K562 (cell line): ENCODE measurements at regions not wholly inside any gene's neighbourhood (a gene's known extent, or its start where the extent isn't known, plus 50 kb on each side); places are given as distances from the start of the nearest gene placed in this dataset.

Experiments
- ATAC-seq: fragments of 200-7000 bp; cut with Tn5 transposase; 3 replicates; pipeline ENCODE4 v1.9.1; 2020; ENCODE audit warnings: moderate library complexity
- BruUV-seq: library from RNA; stranded (reverse); fragments of 400-500 nt; replicated peaks from 2 replicates; lab custom pipeline; 2021; lab: Mats Ljungman, UMichigan
- CTCF ChIA-PET: fragments of 300-600 bp; formaldehyde crosslinking; extraction: SDS; loops from one replicate; lab custom pipeline; 2021; ENCODE audit warnings: low intra/inter-chr PET ratio; lab: Yijun Ruan, JAX
- POLR2A ChIA-PET: fragments of 300-600, 350-650 bp; sonication (Branson Sonifier 250); formaldehyde crosslinking; extraction: SDS; loops from one replicate; lab custom pipeline; 2021; ENCODE audit warnings: antibody characterized with exemption, inconsistent platforms; lab: Yijun Ruan, JAX
- DNase-seq, 4 experiments: peaks; one replicate each; pipeline versions ENCODE4 v3.0.0 to v3.0.0-alpha.2; 2011 to 2018; ENCODE audit warnings: low spot score in 3 of 4, mixed read lengths in 3 of 4; ENCODE audit errors: extremely low read depth in 1 of 4
- FAIRE-seq: peaks from 2 replicates; lab custom pipeline; 2011; peaks lifted over from hg19 to GRCh38; lab: Jason Lieb, UNC
- H2AFZ ChIP-seq: 2 replicates; pipeline ENCODE4 v1.6.0; 2011; ENCODE audit warnings: low read depth, low read length, control low read depth, inconsistent platforms
- H3K27ac ChIP-seq: fragments of 200-600 bp; 3 replicates; pipeline ENCODE4 v1.8.0; 2011; ENCODE audit warnings: low read depth, mild to moderate bottlenecking, control low read depth, inconsistent platforms, low read length, moderate library complexity, mixed read lengths; ENCODE audit errors: extremely low read depth
- H3K27me3 ChIP-seq, 2 experiments: fragments of 300-600 bp in 1 of 2; 2 replicates in 1 of 2; 3 replicates in 1 of 2; pipeline versions ENCODE4 v1.6.0 to v1.8.0; 2011; ENCODE audit warnings: inconsistent platforms in 2 of 2, low read length in 2 of 2, mild to moderate bottlenecking in 1 of 2, mixed read lengths in 1 of 2, moderate library complexity in 1 of 2; ENCODE audit not compliant: control insufficient read depth in 2 of 2, insufficient read depth in 2 of 2
- H3K36me3 ChIP-seq: fragments of 300-600 bp; 3 replicates; pipeline ENCODE4 v1.8.0; 2011; ENCODE audit warnings: mild to moderate bottlenecking, low read length, inconsistent platforms; ENCODE audit not compliant: control insufficient read depth, insufficient read depth
- H3K4me1 ChIP-seq, 2 experiments: fragments of 200-600 bp in 1 of 2; replicated peaks in 1 of 2; 2 replicates in 1 of 2; 3 replicates in 1 of 2; pipeline versions ENCODE4 v1.5.1 to v1.8.0; 2011; ENCODE audit warnings: inconsistent platforms in 2 of 2, low read length in 2 of 2, mild to moderate bottlenecking in 1 of 2, mixed read lengths in 1 of 2, moderate library complexity in 1 of 2; ENCODE audit not compliant: control insufficient read depth in 2 of 2, insufficient read depth in 2 of 2
- H3K4me2 ChIP-seq: 2 replicates; pipeline ENCODE4 v1.6.1; 2011; ENCODE audit warnings: low read length, control low read depth, inconsistent platforms, mixed read lengths; ENCODE audit not compliant: insufficient read depth
- H3K4me3 ChIP-seq: fragments of 200-600 bp; sonication (generic), shearing (Covaris generic); 2 replicates; pipeline ENCODE4 v1.5.1; 2016; ENCODE audit warnings: control low read depth, inconsistent platforms
- H3K79me2 ChIP-seq: fragments of 200-600 bp; 3 replicates; pipeline ENCODE4 v1.8.0; 2011; ENCODE audit warnings: low read length, inconsistent platforms; ENCODE audit not compliant: control insufficient read depth, insufficient read depth
- H3K9ac ChIP-seq, 2 experiments: 2 replicates each; pipeline versions ENCODE4 v1.6.0 to v1.6.1; 2011; ENCODE audit warnings: low read depth in 2 of 2, low read length in 2 of 2, control low read depth in 1 of 2, inconsistent platforms in 1 of 2, mild to moderate bottlenecking in 1 of 2, mixed read lengths in 1 of 2; ENCODE audit not compliant: insufficient read depth in 1 of 2
- H3K9me1 ChIP-seq: one replicate; pipeline ENCODE4 v1.6.0; 2011; ENCODE audit warnings: inconsistent platforms, mild to moderate bottlenecking, low read length, moderate library complexity; ENCODE audit not compliant: control insufficient read depth, insufficient read depth
- H3K9me3 ChIP-seq: replicated peaks from 2 replicates; pipeline ENCODE4 v1.5.1; 2011; ENCODE audit warnings: low read depth, low read length, inconsistent platforms; ENCODE audit not compliant: control insufficient read depth, insufficient read depth
- H4K20me1 ChIP-seq: replicated peaks from 2 replicates; pipeline ENCODE4 v1.6.1; 2011; ENCODE audit warnings: low read length, inconsistent platforms, mixed read lengths; ENCODE audit not compliant: control insufficient read depth, insufficient read depth
- CREB3 ChIP-seq: fragments of 450-650 bp; conservative IDR thresholded peaks from 2 replicates; pipeline ENCODE4 v1.6.1; 2016; ENCODE audit warnings: missing genetic modification characterization, low read depth, mild to moderate bottlenecking, missing compliant biosample characterization, moderate library complexity
- HMG20B ChIP-seq: fragments of 250-450 bp; sonication (Bioruptor Pico); IDR thresholded peaks from 2 replicates; pipeline ENCODE4 v1.5.0; 2021; ENCODE audit warnings: mild to moderate bottlenecking
- HMGXB4 ChIP-seq: sonication (generic); formaldehyde crosslinking; IDR thresholded peaks from 2 replicates; pipeline ENCODE4 v1.8.1; 2023; ENCODE audit warnings: mild to moderate bottlenecking, missing genetic modification reagents
- NR0B1 ChIP-seq: fragments of 450-650 bp; IDR thresholded peaks from one replicate; pipeline ENCODE4 v1.6.1; 2018; ENCODE audit warnings: mild to moderate bottlenecking, moderate library complexity; ENCODE audit not compliant: partially characterized antibody
- SMAD4 ChIP-seq: fragments of 250-450 bp; sonication (Bioruptor Pico); conservative IDR thresholded peaks from 2 replicates; pipeline ENCODE4 v1.8.0; 2021; ENCODE audit warnings: inconsistent platforms, mild to moderate bottlenecking, moderate library complexity
- SPI1 ChIP-seq: IDR thresholded peaks from 2 replicates; pipeline ENCODE4 v1.6.1; 2011; ENCODE audit warnings: low read depth, low read length, control low read depth, borderline replicate concordance
- TAF9B ChIP-seq: fragments of 450-650 bp; IDR thresholded peaks from 2 replicates; pipeline ENCODE4 v1.6.1; 2018; ENCODE audit warnings: mild to moderate bottlenecking; ENCODE audit not compliant: partially characterized antibody
- TCF3 ChIP-seq: sonication (generic); formaldehyde crosslinking; IDR thresholded peaks from 2 replicates; pipeline ENCODE4 v1.4.0; 2020; ENCODE audit warnings: mild to moderate bottlenecking, missing genetic modification reagents
- TCF7 ChIP-seq: sonication (generic); IDR thresholded peaks from 2 replicates; pipeline ENCODE4 v1.6.1; 2016; ENCODE audit warnings: antibody characterized with exemption, borderline replicate concordance
- TEAD1 ChIP-seq, 2 experiments: fragments of 450-650 bp in 1 of 2; sonication (generic) in 1 of 2; formaldehyde crosslinking; IDR thresholded peaks; 2 replicates each; pipeline versions ENCODE4 v1.4.0 to v1.8.0; 2020 to 2022; ENCODE audit warnings: mild to moderate bottlenecking in 2 of 2, missing genetic modification reagents in 1 of 2
- TOE1 ChIP-seq, 2 experiments: fragments of 450-650 bp in 1 of 2; sonication (generic) in 1 of 2; formaldehyde crosslinking in 1 of 2; IDR thresholded peaks; 2 replicates each; pipeline versions ENCODE4 v1.7.1 to v1.8.0; 2016 to 2022; ENCODE audit warnings: borderline replicate concordance in 2 of 2, mild to moderate bottlenecking in 2 of 2, antibody characterized with exemption in 1 of 2, inconsistent platforms in 1 of 2, low read depth in 1 of 2, missing genetic modification reagents in 1 of 2, moderate library complexity in 1 of 2
- TSHZ1 ChIP-seq: fragments of 250-450 bp; sonication (Bioruptor Pico); IDR thresholded peaks from 2 replicates; pipeline ENCODE4 v1.4.0; 2020; ENCODE audit warnings: mild to moderate bottlenecking, moderate library complexity
- XRCC5 ChIP-seq: fragments of 200-400 bp; formaldehyde crosslinking; IDR thresholded peaks from 2 replicates; pipeline ENCODE4 v1.6.1; 2017; ENCODE audit warnings: low read depth, mild to moderate bottlenecking, low read length
- ZNF668 ChIP-seq: fragments of 250-450 bp; sonication (Bioruptor Pico); IDR thresholded peaks from 2 replicates; pipeline ENCODE4 v1.8.0; 2022; ENCODE audit warnings: mild to moderate bottlenecking, inconsistent platforms
- WGBS: fragments of 100-300 bp; shearing (Covaris generic); methylation state at CpG from one replicate; pipeline ENCODE4 v1.1.6; 2016; ENCODE audit warnings: low coverage, mixed read lengths; ENCODE audit not compliant: insufficient coverage; ENCODE audit errors: missing lambda C conversion rate; 5-methylcytosine and 5-hydroxymethylcytosine counted together
- in situ Hi-C: fragments of 300-500 bp; cut with MboI; formaldehyde crosslinking; loops from 4 replicates; pipeline ENCODE4 v1.15.0; 2018; ENCODE audit warnings: inconsistent platforms, mixed read lengths
- intact Hi-C: fragments of 100-400 bp; cut with micrococcal nuclease; formaldehyde crosslinking; loops from 2 replicates; pipeline ENCODE4 v1.14.2; 2022

GRCh38 chr4:59037812-59038211 lies 1927.6 kb upstream of the IGFBP7 start (continued):
- TF ChIP-seq SMAD4 (CRISPR knock-in tag) = no peak
- no peak for TF ChIP-seq ZNF668 (CRISPR knock-in tag)
- TF ChIP-seq TOE1 (IDR thresholded peaks at IDR 0.05; ENCODE audit: borderline replicate concordance) = no peak
- no peak for TF ChIP-seq TOE1 (CRISPR knock-in tag; IDR thresholded peaks at IDR 0.05; ENCODE audit: borderline replicate concordance, low read depth)

GRCh38 chr4:59039046-59039445 lies 1928.9 kb upstream of the IGFBP7 start:
- no peak for FAIRE-seq
- intact Hi-C loops = no loop called here
- H3K9ac ChIP-seq = no peak overlapping the region
- H3K36me3 ChIP-seq = no peaks in the 10 kb centered on the region
- WGBS = 3% methylated on average over 6 of the region's 6 CpGs
- H3K9me3 ChIP-seq = no peaks in the 10 kb centered on the region
- CTCF ChIA-PET = no interaction called here
- no peaks in the 10 kb centered on the region for H3K27me3 ChIP-seq
- POLR2A ChIA-PET = no interaction called here
- DNase-seq = no peak
- in situ Hi-C loops = no loop called here
- H3K4me3 ChIP-seq = no peak overlapping the region
- no peak overlapping the region for H2AFZ ChIP-seq
- BruUV-seq = no TSS peak
- H3K9me1 ChIP-seq = no peaks in the 10 kb centered on the region
- ATAC-seq = no peak
- H3K79me2 ChIP-seq = no peaks in the 10 kb centered on the region
- H4K20me1 ChIP-seq = no peaks in the 10 kb centered on the region
- H3K4me2 ChIP-seq = no peak overlapping the region
- H3K4me1 ChIP-seq = no peaks in the 10 kb centered on the region
- no peak overlapping the region for H3K27ac ChIP-seq
- TF ChIP-seq HMG20B (no peak), CREB3 (no peak), HMGXB4 (CRISPR knock-in tag) (no peak), XRCC5 (no peak), TEAD1 (CRISPR knock-in tag; IDR thresholded peaks at IDR 0.05) (no peak), TCF7 (no peak), TCF3 (CRISPR knock-in tag) (no peak), SPI1 (no peak), TSHZ1 (no peak), NR0B1 (no peak), TAF9B (no peak)
